Fibroblast of lung (primary cell): ENCODE measurements at regions not wholly inside any gene's neighbourhood (a gene's known extent, or its start where the extent isn't known, plus 50 kb on each side); places are given as distances from the start of the nearest gene placed in this dataset.

Experiments used
- CTCF ChIP-seq, 2 donors: IDR thresholded peaks in 1 of 2; conservative IDR thresholded peaks in 1 of 2; 1 replicate in 1 of 2; 2 replicates in 1 of 2; pipeline ENCODE4 v1.5.1; 2011 to 2012; ENCODE audit warnings: low read length in 2 of 2, control low read depth in 1 of 2, inconsistent platforms in 1 of 2, low read depth in 1 of 2, mild to moderate bottlenecking in 1 of 2
- EZH2 ChIP-seq: IDR thresholded peaks from 2 replicates; pipeline ENCODE4 v1.5.1; 2012; ENCODE audit warnings: low read length, control low read depth, mild to moderate bottlenecking; ENCODE audit errors: missing control alignments

GRCh38 chr7:115578576-115578975 is 452.0 kb downstream of the TFEC start:
- TF ChIP-seq CTCF (conservative IDR thresholded peaks at IDR 0.05 in 1 of 2, IDR thresholded peaks at IDR 0.05 in 1 of 2; ENCODE audit: low read depth in 1 of 2, low read length in 2 of 2): no peak
- no peak for TF ChIP-seq EZH2
